ENCODE measurements at regions not wholly inside any gene's neighbourhood (a gene's known extent, or its start where the extent isn't known, plus 50 kb on each side); places are given as distances from the start of the nearest gene placed in this dataset.

GRCh38 chr1:184859381-184860105 is 104.9 kb upstream of the EDEM3 start:
- no peaks in the 10 kb centered on the region for H4K20me1 ChIP-seq (replicated peaks; ENCODE audit: insufficient read depth)
- Mint-ChIP-seq H3K27me3 (ENCODE audit: insufficient read depth, low read depth, poor library complexity) (peaks cover 3% of the 10 kb centered on the region), H3K4me1 (peaks cover 9% of the 10 kb centered on the region), H3K9me3 (no peaks in the 10 kb centered on the region), H3K27ac (peak overlapping the region; percentile 22; the same call in 1 of the 2 replicates), H3K4me3 (no peak overlapping the region), H3K36me3 (ENCODE audit: low read depth) (no peaks in the 10 kb centered on the region)
- peaks cover 5% of the 10 kb centered on the region; the same call in 1 of the 2 replicates for H3K9me2 ChIP-seq (ENCODE audit: insufficient read depth)
- H3K4me3 ChIP-seq = no peak overlapping the region
- no peaks in the 10 kb centered on the region for H3K27me3 ChIP-seq (ENCODE audit: insufficient read depth)
- no peaks in the 10 kb centered on the region for H3K4me1 ChIP-seq (ENCODE audit: insufficient read depth)
- no peaks in the 10 kb centered on the region for H3F3A ChIP-seq (replicated peaks; ENCODE audit: low read depth)
- DNase-seq (ENCODE audit: low spot score) (no peak), ATAC-seq (no peak)
- no peak overlapping the region for H3K4me2 ChIP-seq
- no peaks in the 10 kb centered on the region for H3K79me2 ChIP-seq (replicated peaks; ENCODE audit: insufficient read depth)
- no peak for TF ChIP-seq JUNB (IDR thresholded peaks at IDR 0.05; ENCODE audit: unreplicated experiment)
- no peak for TF ChIP-seq ETS1 (IDR thresholded peaks at IDR 0.05)
- TF ChIP-seq REST (IDR thresholded peaks at IDR 0.05; ENCODE audit: unreplicated experiment) = no peak
- H2AFZ ChIP-seq = no peak overlapping the region
- no peak overlapping the region for H3K27ac ChIP-seq (ENCODE audit: low read depth)
- no peaks in the 10 kb centered on the region for H3K36me3 ChIP-seq (ENCODE audit: insufficient read depth)

GRCh38 chr1:184858288-184858687 is 103.6 kb upstream of the EDEM3 start:
- Histone ChIP-seq H3K27me3 (ENCODE audit: insufficient read depth) (no peaks in the 10 kb centered on the region), H3K79me2 (replicated peaks; ENCODE audit: insufficient read depth) (no peaks in the 10 kb centered on the region), H3K4me2 (no peak overlapping the region), H3K36me3 (ENCODE audit: insufficient read depth) (no peaks in the 10 kb centered on the region), H3F3A (replicated peaks; ENCODE audit: low read depth) (no peaks in the 10 kb centered on the region), H2AFZ (no peak overlapping the region), H3K4me3 (no peak overlapping the region), H4K20me1 (replicated peaks; ENCODE audit: insufficient read depth) (no peaks in the 10 kb centered on the region), H3K4me1 (ENCODE audit: insufficient read depth) (peaks cover 8% of the 10 kb centered on the region; the same call in 1 of the 2 replicates), H3K9me2 (ENCODE audit: insufficient read depth) (peaks cover 5% of the 10 kb centered on the region; the same call in 1 of the 2 replicates), H3K27ac (ENCODE audit: low read depth) (no peak overlapping the region)
- H3K36me3 Mint-ChIP-seq (ENCODE audit: low read depth) = no peaks in the 10 kb centered on the region
- no peak for DNase-seq (ENCODE audit: low spot score)
- H3K4me1 Mint-ChIP-seq = peaks cover 14% of the 10 kb centered on the region
- H3K27me3 Mint-ChIP-seq (ENCODE audit: insufficient read depth, low read depth, poor library complexity) = peaks cover 3% of the 10 kb centered on the region
- no peak overlapping the region for H3K27ac Mint-ChIP-seq
- no peak for ATAC-seq
- no peak overlapping the region for H3K4me3 Mint-ChIP-seq
- no peaks in the 10 kb centered on the region for H3K9me3 Mint-ChIP-seq
- TF ChIP-seq EZH2phosphoT487 (IDR thresholded peaks at IDR 0.05; ENCODE audit: unreplicated experiment) (no peak), STAT1 (IDR thresholded peaks at IDR 0.05; ENCODE audit: unreplicated experiment) (no peak), ETS1 (IDR thresholded peaks at IDR 0.05) (no peak), JUNB (IDR thresholded peaks at IDR 0.05; ENCODE audit: unreplicated experiment) (no peak), ZNF331 (CRISPR knock-in tag; IDR thresholded peaks at IDR 0.05; ENCODE audit: low read depth) (no peak), EZH2 (IDR thresholded peaks at IDR 0.05; ENCODE audit: low read depth, unreplicated experiment) (no peak), NANOG (IDR thresholded peaks at IDR 0.05; ENCODE audit: borderline replicate concordance) (no peak), CREB1 (CRISPR knock-in tag; IDR thresholded peaks at IDR 0.05; ENCODE audit: low read depth) (no peak), CTCF (conservative IDR thresholded peaks at IDR 0.05; ENCODE audit: low read depth in 2 of 2) (no peak)
